Neural cell (in vitro differentiated cells): ENCODE measurements at regions not wholly inside any gene's neighbourhood (a gene's known extent, or its start where the extent isn't known, plus 50 kb on each side); places are given as distances from the start of the nearest gene placed in this dataset.

Experiments used
- EP300 ChIP-seq: fragments of 450-650 bp; conservative IDR thresholded peaks from 2 replicates; pipeline ENCODE4 v1.6.1; 2014; ENCODE audit warnings: antibody characterized with exemption, mild to moderate bottlenecking, moderate library complexity; ENCODE audit not compliant: poor library complexity, severe bottlenecking
- POLR2AphosphoS5 ChIP-seq: IDR thresholded peaks from 2 replicates; pipeline ENCODE4 v1.6.1; 2012
- RAD21 ChIP-seq: fragments of 450-650 bp; conservative IDR thresholded peaks from 2 replicates; pipeline ENCODE4 v1.6.1; 2014; ENCODE audit warnings: antibody characterized with exemption, mild to moderate bottlenecking, moderate library complexity
- SMC3 ChIP-seq: fragments of 450-650 bp; conservative IDR thresholded peaks from 2 replicates; pipeline ENCODE4 v1.6.1; 2014; ENCODE audit warnings: antibody characterized with exemption, mild to moderate bottlenecking, moderate library complexity; ENCODE audit not compliant: poor library complexity
- TAF1 ChIP-seq: IDR thresholded peaks from 2 replicates; pipeline ENCODE4 v1.6.1; 2012; ENCODE audit warnings: low read depth
- TF ChIP-seq, protein P1 (sequence below): IDR thresholded peaks from 2 replicates; pipeline ENCODE4 v1.6.1; 2012; ENCODE audit warnings: borderline replicate concordance
- TF ChIP-seq, protein P2 (sequence below): fragments of 450-650 bp; IDR thresholded peaks from 2 replicates; pipeline ENCODE4 v1.5.1; 2014; ENCODE audit warnings: antibody characterized with exemption, mild to moderate bottlenecking, moderate library complexity; ENCODE audit not compliant: poor library complexity, severe bottlenecking

DNA sequence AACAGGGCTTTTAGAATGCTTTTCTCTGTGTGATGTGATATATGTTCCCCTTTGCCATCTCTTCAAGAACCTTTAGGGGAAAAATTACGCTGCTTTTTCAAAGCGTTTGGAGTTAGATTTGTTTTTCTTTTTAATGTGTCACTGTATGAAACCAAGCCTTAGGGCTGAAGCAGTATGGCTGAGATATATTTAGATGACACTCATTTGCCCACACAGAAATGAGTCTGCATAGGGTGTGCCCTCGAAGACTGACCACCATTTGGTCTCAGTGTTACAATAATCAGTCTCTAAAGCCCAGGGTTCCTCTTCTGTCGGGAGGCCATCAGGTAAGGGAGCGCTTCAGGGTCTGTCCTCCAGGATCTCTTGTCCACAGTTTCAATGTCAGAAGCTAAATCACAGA, 213.0 kb upstream of the NCAM1 start:
- TF ChIP-seq, protein P1, sequence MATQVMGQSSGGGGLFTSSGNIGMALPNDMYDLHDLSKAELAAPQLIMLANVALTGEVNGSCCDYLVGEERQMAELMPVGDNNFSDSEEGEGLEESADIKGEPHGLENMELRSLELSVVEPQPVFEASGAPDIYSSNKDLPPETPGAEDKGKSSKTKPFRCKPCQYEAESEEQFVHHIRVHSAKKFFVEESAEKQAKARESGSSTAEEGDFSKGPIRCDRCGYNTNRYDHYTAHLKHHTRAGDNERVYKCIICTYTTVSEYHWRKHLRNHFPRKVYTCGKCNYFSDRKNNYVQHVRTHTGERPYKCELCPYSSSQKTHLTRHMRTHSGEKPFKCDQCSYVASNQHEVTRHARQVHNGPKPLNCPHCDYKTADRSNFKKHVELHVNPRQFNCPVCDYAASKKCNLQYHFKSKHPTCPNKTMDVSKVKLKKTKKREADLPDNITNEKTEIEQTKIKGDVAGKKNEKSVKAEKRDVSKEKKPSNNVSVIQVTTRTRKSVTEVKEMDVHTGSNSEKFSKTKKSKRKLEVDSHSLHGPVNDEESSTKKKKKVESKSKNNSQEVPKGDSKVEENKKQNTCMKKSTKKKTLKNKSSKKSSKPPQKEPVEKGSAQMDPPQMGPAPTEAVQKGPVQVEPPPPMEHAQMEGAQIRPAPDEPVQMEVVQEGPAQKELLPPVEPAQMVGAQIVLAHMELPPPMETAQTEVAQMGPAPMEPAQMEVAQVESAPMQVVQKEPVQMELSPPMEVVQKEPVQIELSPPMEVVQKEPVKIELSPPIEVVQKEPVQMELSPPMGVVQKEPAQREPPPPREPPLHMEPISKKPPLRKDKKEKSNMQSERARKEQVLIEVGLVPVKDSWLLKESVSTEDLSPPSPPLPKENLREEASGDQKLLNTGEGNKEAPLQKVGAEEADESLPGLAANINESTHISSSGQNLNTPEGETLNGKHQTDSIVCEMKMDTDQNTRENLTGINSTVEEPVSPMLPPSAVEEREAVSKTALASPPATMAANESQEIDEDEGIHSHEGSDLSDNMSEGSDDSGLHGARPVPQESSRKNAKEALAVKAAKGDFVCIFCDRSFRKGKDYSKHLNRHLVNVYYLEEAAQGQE, result no peak
- TF ChIP-seq POLR2AphosphoS5 (no peak), RAD21 (no peak), TAF1 (no peak), SMC3 (no peak), EP300 (no peak)
- TF ChIP-seq, protein P2, sequence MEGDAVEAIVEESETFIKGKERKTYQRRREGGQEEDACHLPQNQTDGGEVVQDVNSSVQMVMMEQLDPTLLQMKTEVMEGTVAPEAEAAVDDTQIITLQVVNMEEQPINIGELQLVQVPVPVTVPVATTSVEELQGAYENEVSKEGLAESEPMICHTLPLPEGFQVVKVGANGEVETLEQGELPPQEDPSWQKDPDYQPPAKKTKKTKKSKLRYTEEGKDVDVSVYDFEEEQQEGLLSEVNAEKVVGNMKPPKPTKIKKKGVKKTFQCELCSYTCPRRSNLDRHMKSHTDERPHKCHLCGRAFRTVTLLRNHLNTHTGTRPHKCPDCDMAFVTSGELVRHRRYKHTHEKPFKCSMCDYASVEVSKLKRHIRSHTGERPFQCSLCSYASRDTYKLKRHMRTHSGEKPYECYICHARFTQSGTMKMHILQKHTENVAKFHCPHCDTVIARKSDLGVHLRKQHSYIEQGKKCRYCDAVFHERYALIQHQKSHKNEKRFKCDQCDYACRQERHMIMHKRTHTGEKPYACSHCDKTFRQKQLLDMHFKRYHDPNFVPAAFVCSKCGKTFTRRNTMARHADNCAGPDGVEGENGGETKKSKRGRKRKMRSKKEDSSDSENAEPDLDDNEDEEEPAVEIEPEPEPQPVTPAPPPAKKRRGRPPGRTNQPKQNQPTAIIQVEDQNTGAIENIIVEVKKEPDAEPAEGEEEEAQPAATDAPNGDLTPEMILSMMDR, result no peak
